PC-3 (cell line): ENCODE measurements at regions not wholly inside any gene's neighbourhood (a gene's known extent, or its start where the extent isn't known, plus 50 kb on each side); places are given as distances from the start of the nearest gene placed in this dataset.

ENCODE experiments used
- CTCF ChIP-seq: fragments of 300-600 bp; sonication (generic); conservative IDR thresholded peaks from 2 replicates; pipeline ENCODE4 v1.5.1; 2017; ENCODE audit warnings: antibody characterized with exemption, low read depth, mild to moderate bottlenecking, low read length
- EZH2 ChIP-seq: fragments of 300-600 bp; sonication (generic); IDR thresholded peaks from one replicate; pipeline ENCODE4 v1.6.1; 2017; ENCODE audit warnings: antibody characterized with exemption, mild to moderate bottlenecking, low read length; ENCODE audit not compliant: unreplicated experiment
- EZH2phosphoT487 ChIP-seq: fragments of 300-600 bp; sonication (generic); IDR thresholded peaks from 2 replicates; pipeline ENCODE4 v1.6.1; 2018; ENCODE audit warnings: mild to moderate bottlenecking, antibody characterized with exemption, low read length, borderline replicate concordance

- no peak for TF ChIP-seq EZH2
- TF ChIP-seq CTCF: no peak
- TF ChIP-seq EZH2phosphoT487: no peak
Observed at GRCh38 chr1:228982637-228983036, 247.4 kb downstream of the RHOU start.
